PFSK-1 (cell line): ENCODE measurements at regions not wholly inside any gene's neighbourhood (a gene's known extent, or its start where the extent isn't known, plus 50 kb on each side); places are given as distances from the start of the nearest gene placed in this dataset.

Source experiments
- FOXP2 ChIP-seq: optimal IDR thresholded peaks from 2 replicates; pipeline ENCODE3; 2011; ENCODE audit warnings: borderline replicate concordance, control low read depth, inconsistent platforms; ENCODE audit not compliant: insufficient read depth; ENCODE audit errors: extremely low read length, extremely low read depth
- POLR2AphosphoS5 ChIP-seq: IDR thresholded peaks from 2 replicates; pipeline ENCODE4 v1.6.1; 2012; ENCODE audit warnings: low read depth, mild to moderate bottlenecking, control low read depth, low read length, moderate library complexity
- REST ChIP-seq, 2 experiments: IDR thresholded peaks; 2 replicates each; pipeline versions ENCODE4 v1.6.1 to v1.8.0; 2011 to 2012; ENCODE audit warnings: low read depth in 2 of 2, low read length in 2 of 2, control low read depth in 1 of 2, inconsistent platforms in 1 of 2, mild to moderate bottlenecking in 1 of 2, moderate library complexity in 1 of 2; ENCODE audit not compliant: insufficient read depth in 1 of 2
- SIN3A ChIP-seq: IDR thresholded peaks from 2 replicates; pipeline ENCODE4 v1.6.1; 2012; ENCODE audit warnings: mild to moderate bottlenecking, low read length, moderate library complexity, borderline replicate concordance; ENCODE audit not compliant: insufficient read depth
- TAF1 ChIP-seq: IDR thresholded peaks from 2 replicates; pipeline ENCODE4 v1.6.1; 2012; ENCODE audit warnings: low read length, control low read depth, borderline replicate concordance; ENCODE audit not compliant: insufficient read depth

GRCh38 chr2:147660680-147661079 lies 184.1 kb upstream of the ACVR2A start:
- no peak for TF ChIP-seq FOXP2
- no peak for TF ChIP-seq POLR2AphosphoS5
- no peak for TF ChIP-seq TAF1
- no peak for TF ChIP-seq SIN3A
- TF ChIP-seq REST (IDR thresholded peaks at IDR 0.05; ENCODE audit: insufficient read depth in 1 of 2, low read depth in 2 of 2, low read length in 2 of 2): no peak

GRCh38 chr2:147659051-147659450 lies 185.8 kb upstream of the ACVR2A start:
- TF ChIP-seq REST (IDR thresholded peaks at IDR 0.05; ENCODE audit: insufficient read depth in 1 of 2, low read depth in 2 of 2, low read length in 2 of 2): no peak
- no peak for TF ChIP-seq FOXP2
- no peak for TF ChIP-seq SIN3A
- no peak for TF ChIP-seq POLR2AphosphoS5
- no peak for TF ChIP-seq TAF1

GRCh38 chr2:147657086-147658000 lies 187.5 kb upstream of the ACVR2A start:
- TF ChIP-seq FOXP2 (no peak), TAF1 (no peak)

- no peak for TF ChIP-seq TAF1
- TF ChIP-seq FOXP2: no peak
- TF ChIP-seq SIN3A: no peak
- no peak for TF ChIP-seq REST (IDR thresholded peaks at IDR 0.05; ENCODE audit: insufficient read depth in 1 of 2, low read depth in 2 of 2, low read length in 2 of 2)
Observed at GRCh38 chr2:147649998-147650397, 194.8 kb upstream of the ACVR2A start.

- TF ChIP-seq REST (IDR thresholded peaks at IDR 0.05; ENCODE audit: insufficient read depth in 1 of 2, low read depth in 2 of 2, low read length in 2 of 2) (no peak), SIN3A (no peak), POLR2AphosphoS5 (no peak), FOXP2 (no peak), TAF1 (no peak)
Observed at GRCh38 chr2:147649286-147649685, 195.5 kb upstream of the ACVR2A start.
